ENCODE measurements at regions not wholly inside any gene's neighbourhood (a gene's known extent, or its start where the extent isn't known, plus 50 kb on each side); places are given as distances from the start of the nearest gene placed in this dataset.
"Not testable (repeated sequence)": the region's sequence is repeated elsewhere in the genome, so short reads cannot be mapped to it uniquely, and the experiment has no call there.

DNA sequence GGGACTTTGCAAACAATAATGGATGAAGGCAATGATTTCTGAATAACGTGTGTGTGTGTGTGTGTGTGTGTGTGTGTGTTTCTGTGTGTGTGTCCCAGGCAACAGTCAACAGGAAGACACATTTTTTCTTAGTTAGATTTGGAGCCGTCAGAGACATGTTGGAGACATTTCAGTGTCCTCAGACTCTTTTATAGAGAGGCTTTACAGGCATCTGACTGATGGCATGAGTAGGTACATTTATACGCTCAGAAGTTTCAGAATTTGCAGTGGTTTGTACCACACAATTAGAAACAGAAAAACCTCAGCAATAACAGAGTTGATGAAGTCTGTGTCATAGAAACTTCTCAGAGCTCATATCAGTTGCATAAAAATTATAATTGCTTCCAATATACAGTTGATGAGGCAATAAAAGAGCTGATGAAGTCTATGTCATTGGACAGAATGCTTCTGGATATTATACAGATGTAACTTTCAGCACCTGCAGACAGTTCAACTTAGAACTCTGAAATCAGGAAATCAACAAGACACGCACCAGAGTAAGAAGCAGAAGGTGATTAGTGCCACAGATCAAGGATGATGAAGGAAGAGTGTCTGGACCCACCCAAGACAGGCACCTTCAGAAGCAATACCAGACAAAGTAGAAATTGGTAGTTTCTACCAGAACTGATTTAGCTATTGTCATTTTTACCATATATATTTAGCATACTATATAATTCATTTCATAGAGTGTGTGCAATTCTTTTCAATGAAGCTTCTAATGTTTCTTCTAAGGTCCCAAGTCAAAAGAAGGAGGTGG, 104.5 kb upstream of the LYZL1 start:
- no peak for DNase-seq

DNA sequence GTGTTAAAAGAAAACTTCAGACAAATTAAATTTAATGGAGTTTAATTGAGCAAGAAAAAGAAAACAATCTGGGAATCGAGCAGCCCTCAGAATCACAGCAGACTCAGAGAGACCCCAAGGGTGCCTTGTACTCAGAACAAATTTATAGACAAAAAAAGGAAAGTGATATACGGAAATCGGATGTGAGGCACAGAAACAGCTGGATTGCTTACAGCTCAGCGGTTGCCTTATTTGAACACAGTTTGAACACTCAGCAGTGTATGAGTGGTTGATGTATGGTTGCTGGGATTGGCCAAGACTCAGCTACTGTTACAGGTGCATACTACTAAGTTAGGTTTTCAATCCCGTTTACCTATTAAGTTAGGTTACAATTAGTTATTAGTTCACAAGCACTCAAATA, 103.8 kb upstream of the LYZL1 start:
- no peak for DNase-seq

DNA sequence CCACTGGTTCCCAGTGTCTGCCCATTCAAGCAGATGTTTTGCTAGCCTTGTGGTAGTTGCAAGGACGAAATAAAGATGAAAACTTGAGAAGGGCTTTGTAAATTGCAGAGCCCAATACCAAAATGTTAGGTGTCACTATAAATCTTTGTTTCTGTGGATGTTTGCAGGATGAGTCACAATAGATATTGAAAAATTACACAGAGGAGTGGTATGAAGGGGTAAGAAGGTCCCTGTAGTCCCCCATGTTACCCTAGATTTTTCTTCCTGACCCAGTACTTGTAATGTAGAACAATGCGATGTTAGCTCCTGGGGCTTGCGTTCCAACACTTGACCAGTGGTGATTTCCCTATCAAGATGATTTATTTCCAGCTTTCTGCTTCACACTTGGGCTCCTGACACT, 102.6 kb upstream of the LYZL1 start:
- no peak for DNase-seq

DNA sequence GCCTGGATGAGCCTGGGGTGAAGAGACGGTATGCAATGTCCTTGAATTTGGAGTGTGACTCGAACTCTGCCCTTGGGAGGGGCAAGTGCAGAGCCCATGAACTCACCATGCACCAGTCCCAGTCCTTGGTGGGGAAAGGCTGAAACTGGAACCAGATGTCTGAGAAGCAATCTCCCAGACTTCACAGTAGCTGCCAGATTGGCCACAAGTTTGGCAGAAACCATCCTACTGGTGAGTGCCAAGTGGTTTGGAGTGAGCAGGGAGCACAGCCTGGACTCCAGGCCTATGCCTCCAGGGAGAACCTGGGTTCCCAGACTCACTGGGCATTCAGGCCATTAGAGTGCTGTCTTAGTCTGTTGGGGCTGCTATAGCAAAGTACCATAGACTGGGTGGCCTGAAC, 99.6 kb upstream of the LYZL1 start:
- DNase-seq = no peak

DNA sequence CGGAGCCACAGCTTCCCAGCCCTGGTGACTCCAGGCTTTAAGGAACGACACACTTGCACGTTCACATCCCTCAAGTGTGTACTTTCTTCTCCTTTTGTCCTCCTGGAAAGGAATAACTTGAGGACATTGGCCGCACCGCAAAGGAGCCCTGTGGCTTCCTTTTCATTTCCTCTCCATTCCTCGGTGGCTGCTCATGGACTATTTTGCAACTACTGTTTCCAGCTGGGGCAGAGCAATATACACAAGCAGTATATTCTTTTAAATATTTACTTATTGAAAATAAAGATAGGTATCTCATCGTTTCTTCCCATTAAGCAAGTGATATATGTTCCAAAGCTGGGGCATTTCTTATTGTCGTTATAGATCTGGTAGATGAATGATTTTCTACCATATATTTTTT, 97.2 kb upstream of the LYZL1 start:
- DNase-seq = no peak

DNA sequence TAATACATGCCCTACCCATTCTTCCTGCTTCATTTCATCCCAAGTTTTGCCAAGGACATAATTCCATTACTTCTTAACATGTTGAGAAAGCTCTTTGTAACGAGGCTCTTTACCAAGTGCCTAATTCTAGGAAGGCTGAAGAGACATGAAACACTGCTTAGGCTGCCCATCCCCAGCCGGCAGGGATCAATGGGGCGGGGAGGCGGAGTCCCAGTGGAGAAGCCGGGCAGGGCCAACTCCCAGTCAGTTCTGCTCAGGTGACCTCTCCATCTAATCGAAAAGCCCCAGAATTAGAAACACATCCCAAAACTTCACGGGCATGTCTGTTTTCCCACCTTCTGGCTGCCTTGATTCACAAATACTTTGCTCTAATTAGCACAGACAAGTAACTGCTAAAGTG, 89.5 kb upstream of the LYZL1 start:
- no peak for DNase-seq

DNA sequence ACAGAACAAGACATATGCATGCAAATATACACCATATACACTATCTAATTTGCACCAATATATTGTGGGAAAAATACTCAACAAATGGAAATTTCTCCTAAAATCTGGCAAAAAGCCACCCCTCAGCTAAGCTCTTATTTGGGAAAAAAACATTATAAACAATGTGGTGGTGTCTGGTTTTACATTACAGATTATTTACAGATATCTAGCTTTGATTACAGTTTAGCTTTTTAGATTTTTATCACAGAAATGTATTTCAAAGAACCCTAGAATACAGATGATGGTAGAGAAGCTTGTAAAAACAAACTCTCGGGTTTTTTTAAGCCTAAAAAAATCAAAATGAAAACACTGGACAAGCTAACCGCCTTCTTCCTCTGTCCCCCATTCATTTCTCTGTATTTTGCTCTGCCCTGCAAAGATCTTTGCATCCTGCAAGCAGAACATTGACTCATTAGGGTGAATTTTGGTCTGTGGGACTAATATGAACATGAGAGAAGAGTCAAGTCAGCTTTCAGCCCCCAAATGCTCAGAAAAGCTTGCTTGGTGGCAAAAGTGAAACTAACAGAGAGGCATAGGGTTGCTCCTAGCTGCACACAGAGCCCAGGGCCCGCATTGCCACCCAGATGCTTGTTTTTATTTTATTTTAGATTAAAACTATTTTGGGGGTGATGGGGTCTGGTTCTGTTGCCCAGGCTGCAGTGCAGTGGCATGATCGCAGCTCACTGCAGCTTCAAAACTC, 88.8 kb upstream of the LYZL1 start:
- DNase-seq = no peak

DNA sequence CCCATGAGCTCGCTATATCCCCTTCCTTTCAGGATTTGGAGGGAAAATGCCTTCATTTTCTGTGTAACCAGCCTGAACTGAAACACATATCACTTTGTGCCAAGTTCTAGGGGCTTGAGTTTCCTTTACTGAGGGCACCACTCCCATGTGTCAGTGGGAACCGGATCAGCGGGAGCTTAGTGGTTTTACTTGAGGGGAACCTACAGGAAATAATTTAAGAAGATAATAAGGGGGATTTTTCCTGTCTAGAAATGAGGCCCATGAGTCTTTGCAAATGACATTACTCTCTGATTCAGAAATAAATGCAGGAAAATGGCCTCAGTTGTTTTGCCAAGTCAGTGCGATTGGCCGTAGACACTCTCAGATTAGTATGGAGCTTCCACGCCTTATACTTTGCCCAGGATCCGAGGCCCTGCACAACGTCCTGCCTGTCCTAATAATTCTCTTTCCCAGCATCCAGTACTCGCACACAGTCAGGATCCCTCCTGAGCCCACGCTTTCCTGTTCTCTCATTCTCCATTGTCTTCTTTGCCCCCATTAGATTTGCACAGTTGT, 86.4 kb upstream of the LYZL1 start:
- no peak for DNase-seq

DNA sequence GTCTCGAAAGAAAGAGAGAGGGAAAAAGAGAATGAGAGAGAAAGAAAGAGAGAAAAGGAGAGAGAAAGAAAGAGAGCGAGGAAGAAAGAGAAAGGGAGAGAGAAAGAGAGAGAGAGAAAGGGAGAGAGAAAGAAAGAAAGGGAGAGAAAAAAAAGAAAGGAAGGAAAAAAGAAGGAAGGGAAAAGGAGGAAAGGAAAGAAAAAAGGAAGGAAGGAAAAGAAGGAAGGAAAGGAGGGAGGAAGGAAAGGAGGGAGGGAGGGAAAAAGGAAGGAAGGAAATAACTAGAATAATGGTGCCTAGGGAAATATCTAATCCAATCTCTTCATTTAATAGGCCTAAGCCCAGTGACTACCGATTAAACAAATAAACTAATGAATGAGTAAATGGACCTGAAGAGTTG, 85.4 kb upstream of the LYZL1 start:
- DNase-seq = no peak

DNA sequence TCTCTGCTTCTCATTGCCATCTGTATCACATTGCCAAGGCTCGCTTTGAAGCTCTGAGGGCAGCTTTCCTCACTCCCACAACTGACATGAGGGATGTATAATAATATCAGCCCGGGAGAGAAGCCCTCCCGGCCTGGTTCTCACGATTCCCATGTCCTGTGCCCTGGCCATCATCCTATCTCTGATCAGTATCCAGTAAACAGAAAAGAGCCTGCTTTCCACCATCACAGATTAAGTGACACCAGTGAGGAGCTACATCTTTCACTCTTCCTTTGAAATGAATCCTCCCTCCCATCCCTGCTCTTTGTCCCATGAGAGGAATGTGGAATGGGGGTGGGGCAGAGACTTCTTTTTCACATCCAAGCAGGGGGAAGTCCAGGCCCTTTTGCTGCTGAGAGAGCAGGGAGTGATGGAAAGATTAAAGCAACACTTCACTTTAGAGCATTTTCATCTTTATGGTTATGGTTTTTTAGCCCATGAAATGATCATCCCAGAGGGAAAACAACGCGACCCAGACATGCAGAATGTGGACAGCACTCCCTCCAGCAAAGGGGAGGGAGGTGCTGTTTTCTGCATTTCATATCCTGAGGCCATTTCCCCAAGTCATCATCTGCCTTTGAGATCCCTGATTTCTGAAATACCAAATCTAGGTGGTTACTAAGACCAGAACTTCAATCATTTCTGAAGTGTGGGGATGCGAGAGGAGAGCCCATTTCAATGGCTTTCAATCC, 84.6 kb upstream of the LYZL1 start:
- no peak for DNase-seq

DNA sequence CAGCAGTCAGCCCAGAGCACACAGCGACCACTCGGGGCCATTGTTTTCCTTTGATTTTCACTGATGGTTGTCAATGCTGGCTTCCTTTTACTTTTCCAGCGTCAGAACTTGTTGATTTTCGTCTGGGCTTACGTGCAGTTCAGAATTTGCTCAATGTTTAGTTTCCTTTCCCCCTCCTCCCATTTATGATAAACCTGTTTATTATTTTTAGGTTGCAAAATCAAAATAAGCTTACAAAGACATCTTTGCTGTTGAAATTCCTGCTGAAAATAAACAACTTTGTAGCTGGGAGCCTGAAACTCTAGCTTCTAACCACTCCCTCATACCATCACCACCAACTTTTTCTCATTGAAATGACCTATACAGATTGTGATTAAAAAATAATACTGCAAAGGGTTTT, 83.1 kb upstream of the LYZL1 start:
- no peak for DNase-seq

DNA sequence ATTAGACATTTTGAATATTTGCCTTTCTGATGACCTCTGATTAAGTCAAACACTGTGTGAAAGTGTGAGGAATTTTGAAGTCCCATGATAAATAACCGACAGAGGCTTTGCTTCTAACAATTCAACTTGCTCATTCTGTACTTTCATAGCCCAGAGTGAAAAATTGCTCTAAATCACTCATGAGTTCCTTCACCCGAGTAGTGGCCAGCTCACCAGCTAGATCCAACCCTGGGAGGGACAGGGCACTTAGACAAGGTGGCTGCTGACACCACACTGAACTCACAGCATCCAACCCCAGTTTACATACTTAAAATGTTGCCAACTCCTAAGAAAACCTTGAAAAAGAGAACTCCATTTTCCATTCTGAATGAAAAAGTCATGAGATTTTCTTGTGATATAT, 80.0 kb upstream of the LYZL1 start:
- no peak for DNase-seq

DNA sequence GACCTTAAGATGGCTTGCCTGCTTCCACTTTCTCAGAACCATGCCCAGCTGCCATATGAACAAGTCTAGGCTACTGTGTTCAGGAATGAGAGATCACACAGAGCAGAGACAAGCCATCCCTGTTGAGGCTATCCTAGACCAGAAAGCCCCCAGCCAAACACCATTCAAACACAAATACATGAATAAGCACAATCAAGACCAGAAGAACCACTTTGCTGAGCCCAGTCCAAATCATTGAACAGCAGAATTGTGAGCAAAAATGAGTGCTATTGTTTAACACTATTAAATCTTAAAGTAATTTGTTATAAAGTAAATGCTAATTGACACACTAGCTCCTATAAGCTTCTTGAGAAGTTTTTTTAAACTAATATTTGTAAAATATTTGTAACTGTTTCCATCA, 79.0 kb upstream of the LYZL1 start:
- DNase-seq = no peak

DNA sequence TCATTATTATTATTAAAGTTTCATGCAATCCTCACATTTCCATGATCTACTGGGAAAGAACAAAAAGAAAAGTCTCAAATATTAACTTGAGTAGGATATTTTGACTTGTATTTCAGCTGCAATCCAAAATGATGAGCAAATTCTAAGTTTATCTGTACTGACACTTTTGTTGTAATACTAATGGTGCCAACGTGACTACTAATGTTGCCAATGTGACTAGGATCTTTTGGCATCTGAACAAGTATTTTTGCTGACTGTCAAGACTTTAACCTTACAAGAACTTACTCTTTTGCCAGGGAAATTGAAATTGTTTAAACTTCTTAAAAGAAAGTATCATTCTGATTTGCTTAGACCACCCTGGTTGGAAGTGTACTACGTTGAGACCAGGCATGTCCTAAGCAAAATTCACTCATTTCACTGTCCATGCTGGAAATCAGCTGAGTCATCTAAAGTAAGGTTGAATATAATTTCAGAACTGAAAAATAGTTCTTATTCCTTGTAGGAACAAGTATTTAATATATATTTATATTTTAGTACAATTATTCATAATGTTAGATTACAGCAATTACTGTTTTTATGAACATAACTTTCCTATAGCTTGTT, 78.5 kb upstream of the LYZL1 start:
- DNase-seq = no peak

DNA sequence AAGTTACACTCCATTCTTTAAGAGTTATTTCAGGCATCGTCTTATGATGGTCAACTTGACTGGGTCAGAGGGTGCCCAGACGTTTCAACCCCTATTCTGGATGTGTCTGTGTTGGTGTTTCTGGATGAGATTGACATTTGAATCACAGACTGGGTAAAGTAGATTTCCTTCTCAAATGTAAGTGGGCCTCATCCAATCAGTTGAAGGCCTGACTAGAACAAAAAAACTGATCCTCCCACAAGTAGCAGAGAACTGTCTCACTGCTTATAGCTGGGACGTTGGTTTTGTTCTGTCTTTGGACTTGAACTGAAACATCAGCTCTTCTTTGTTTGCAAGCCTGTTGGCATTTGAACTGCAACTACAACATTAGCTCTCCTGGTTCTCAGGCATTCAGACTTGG, 76.3 kb upstream of the LYZL1 start:
- DNase-seq = no peak

DNA sequence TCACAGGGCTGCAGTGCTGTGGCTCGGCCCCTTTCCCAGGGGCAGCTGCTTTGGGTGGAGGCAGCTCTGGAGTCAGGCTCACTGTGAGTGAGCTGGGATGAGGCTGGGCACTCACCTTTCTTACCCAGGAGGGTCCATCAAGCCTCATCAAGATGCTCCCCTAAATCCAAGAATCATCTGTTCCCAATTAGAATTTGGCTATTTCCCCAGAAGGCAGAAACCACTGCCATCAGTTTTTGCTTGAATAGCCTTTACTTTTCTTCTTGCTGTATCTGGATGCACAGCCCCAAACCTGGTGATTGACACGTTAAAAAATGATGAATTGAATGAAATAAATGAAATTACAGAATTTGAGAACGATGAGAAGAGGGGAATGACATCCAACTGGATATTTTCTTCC, 74.3 kb upstream of the LYZL1 start:
- DNase-seq = no peak

DNA sequence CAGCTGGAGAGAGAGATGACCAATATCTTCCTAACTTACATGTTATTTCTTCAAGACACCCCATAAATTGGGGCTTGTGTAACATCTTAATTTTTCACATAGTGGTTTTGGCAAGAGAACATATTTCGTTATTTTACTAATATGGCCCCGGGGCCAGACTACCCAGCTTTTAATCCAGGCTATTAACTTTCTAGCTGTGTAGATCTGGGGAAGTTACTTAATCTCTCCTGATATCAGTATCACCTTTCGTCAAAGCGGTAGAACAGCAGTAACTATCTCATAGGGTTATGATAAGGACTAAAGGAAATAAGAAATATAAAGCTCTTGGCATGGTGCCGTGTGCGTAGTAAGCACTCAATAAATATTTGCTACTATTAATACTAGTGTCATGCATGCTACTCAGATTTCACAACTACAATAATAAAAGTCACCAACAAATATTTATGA, 71.6 kb upstream of the LYZL1 start:
- no peak for DNase-seq

DNA sequence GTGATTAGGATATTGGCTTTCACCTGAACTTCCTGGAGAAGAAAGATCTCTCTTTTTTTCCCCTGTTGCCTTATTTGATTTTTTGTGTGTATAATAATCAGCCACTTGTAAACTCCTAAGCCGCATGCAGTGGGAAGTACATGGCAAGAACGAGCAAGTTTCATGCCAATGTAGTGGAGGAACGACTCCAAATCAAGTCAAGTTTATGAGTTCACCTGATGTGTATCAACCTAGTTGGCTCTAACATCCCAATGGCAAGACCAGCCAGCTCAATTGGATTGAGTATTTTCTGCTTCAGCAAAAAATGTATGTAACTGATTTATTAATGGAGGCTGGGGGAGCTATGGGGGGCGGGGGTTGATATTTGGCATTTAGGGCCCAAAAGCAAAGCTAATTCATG, 65.5 kb upstream of the LYZL1 start:
- DNase-seq = no peak

DNA sequence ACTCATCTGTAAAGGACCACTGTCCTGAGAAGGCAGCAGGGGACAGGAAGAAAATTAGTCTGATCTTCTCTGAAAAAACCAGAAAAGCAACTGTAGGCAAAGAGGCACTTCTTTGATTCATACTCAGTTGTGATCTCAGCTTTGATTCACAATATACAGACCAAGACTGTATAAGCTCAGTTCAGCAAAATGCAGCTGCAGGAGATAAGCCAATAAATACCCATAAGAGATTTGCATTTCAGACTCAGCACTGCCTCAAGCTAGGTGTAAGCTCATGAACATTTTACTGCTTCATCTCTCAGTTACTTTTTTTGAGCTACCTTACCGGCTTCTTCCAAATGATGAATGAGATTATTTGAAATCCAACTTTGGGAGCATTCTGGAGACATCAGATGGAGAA, 64.2 kb upstream of the LYZL1 start:
- no peak for DNase-seq

DNA sequence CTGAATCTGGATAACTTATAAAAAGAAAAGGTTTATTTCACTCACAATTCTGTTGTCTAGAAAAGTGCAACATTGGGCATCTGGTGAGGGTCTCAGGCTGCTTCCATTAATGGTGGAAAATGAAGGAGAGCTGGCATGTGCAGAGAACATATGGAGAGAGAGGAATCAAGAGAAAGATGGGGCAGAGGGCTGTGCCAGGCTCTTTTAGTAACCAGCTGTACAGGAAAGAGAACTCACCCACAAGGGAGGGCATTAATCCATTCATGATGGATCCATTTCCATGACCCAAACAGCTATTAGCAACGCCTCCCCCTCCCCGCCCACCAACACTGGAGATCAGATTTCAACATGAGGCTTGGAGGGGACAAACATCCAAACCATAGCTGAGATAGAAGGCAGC, 61.7 kb upstream of the LYZL1 start:
- no peak for DNase-seq

DNA sequence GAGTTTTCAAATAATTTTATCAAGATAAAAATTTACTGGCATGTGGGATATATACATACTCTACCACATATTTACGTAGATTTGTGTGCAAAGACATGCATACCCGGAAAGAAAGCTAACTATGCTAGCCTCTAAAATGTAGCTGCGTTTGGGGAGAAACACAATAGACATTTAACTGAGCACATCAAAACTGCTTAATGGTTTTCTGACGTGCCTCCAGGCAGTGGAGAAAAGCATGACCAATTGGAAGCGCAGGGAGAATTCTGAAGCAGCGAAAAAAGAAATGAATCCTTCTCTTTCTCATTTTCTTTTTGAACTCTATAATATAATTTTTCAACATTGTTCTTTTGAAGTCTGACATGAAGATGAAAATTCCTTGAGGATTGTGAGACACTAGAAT, 60.3 kb upstream of the LYZL1 start:
- no peak for DNase-seq

DNA sequence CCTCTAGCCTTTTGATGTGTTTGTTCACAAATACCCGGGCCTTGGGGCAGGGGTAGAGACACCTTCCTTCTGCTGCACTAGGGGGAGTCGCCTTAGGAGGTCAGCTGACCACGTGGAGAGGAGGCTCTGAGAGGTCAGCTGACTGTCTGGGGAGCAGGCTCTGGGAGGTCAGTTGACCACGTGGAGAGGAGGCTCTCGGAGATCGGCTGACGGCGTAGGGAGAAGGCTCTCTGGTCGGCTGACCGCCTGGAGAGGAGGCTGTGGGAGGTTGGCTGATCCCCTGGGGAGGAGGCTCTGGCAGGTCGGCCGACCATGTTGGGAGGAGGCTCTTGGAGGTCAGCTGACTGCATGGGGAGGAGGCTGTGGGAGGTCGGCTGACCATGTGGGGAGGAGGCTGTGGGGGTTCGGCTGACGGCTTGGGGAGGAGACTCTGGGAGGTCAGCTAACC, 59.6 kb upstream of the LYZL1 start:
- DNase-seq = no peak

DNA sequence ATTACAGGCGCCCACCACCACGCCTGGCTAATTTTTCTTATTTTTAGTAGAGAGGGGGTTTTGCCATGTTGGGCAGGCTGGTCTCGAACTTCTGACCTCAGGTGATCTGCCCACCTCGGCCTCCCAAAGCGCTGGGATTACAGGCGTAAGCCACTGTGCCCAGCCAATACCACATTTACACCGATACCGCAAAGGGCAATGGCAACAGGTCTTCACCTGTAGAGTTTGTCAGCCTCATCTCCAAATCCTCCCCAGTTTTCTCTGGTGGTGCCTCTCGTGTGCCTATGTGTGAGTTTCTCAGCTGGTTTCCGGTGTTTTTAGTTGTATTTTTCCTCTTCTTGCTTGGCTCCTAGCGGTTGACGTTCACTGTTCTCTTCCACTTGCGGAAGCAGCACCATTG, 52.0 kb upstream of the LYZL1 start:
- DNase-seq = not testable (repeated sequence)

Data from DMS79 treated with DMSO at 0.1 percent for 48 hours (cell line).